SK-N-SH treated with all-trans-retinoic acid at 6 μM for 48 hours (cell line): ENCODE measurements at regions not wholly inside any gene's neighbourhood (a gene's known extent, or its start where the extent isn't known, plus 50 kb on each side); places are given as distances from the start of the nearest gene placed in this dataset.

Experiments
- ARNTL ChIP-seq: fragments of 450-650 bp; formaldehyde crosslinking; IDR thresholded peaks from 2 replicates; pipeline ENCODE4 v1.5.0; 2020; ENCODE audit warnings: low read depth, mild to moderate bottlenecking, moderate library complexity, borderline replicate concordance
- BACH2 ChIP-seq: fragments of 250-450 bp; sonication (Bioruptor Pico); IDR thresholded peaks from 2 replicates; pipeline ENCODE4 v1.9.0; 2021; ENCODE audit warnings: mild to moderate bottlenecking, borderline replicate concordance
- CREB5 ChIP-seq: fragments of 250-450 bp; sonication (Bioruptor Pico); IDR thresholded peaks from 2 replicates; pipeline ENCODE4 v1.5.1; 2020; ENCODE audit warnings: low read depth, mild to moderate bottlenecking, moderate library complexity
- CSRNP3 ChIP-seq: fragments of 250-450 bp; sonication (Bioruptor Pico); IDR thresholded peaks from 2 replicates; pipeline ENCODE4 v1.5.1; 2021; ENCODE audit warnings: mild to moderate bottlenecking, moderate library complexity
- ESRRG ChIP-seq: fragments of 250-450 bp; sonication (Bioruptor Pico); IDR thresholded peaks from 2 replicates; pipeline ENCODE4 v1.6.1; 2021; ENCODE audit warnings: mild to moderate bottlenecking
- PATZ1 ChIP-seq: fragments of 250-450 bp; sonication (Bioruptor Pico); IDR thresholded peaks from 2 replicates; pipeline ENCODE4 v1.8.0; 2020; ENCODE audit warnings: mild to moderate bottlenecking, moderate library complexity, borderline replicate concordance
- POU6F1 ChIP-seq: fragments of 250-450 bp; sonication (Bioruptor Pico); IDR thresholded peaks from 2 replicates; pipeline ENCODE4 v1.8.0; 2021; ENCODE audit warnings: low read depth, mild to moderate bottlenecking, moderate library complexity, borderline replicate concordance
- PPARA ChIP-seq: fragments of 250-450 bp; sonication (Bioruptor Pico); IDR thresholded peaks from 2 replicates; pipeline ENCODE4 v1.5.0; 2020; ENCODE audit warnings: mild to moderate bottlenecking, borderline replicate concordance
- RARB ChIP-seq: fragments of 250-450 bp; sonication (Bioruptor Pico); IDR thresholded peaks from 2 replicates; pipeline ENCODE4 v1.8.0; 2021; ENCODE audit warnings: mild to moderate bottlenecking, moderate library complexity
- TOX ChIP-seq: fragments of 250-450 bp; sonication (Bioruptor Pico); IDR thresholded peaks from 2 replicates; pipeline ENCODE4 v1.8.0; 2021; ENCODE audit warnings: mild to moderate bottlenecking, moderate library complexity, borderline replicate concordance
- TSHZ2 ChIP-seq: fragments of 250-450 bp; sonication (Bioruptor Pico); IDR thresholded peaks from 2 replicates; pipeline ENCODE4 v1.5.0; 2020; ENCODE audit warnings: mild to moderate bottlenecking, moderate library complexity
- ZFP3 ChIP-seq: fragments of 250-450 bp; sonication (Bioruptor Pico); IDR thresholded peaks from 2 replicates; pipeline ENCODE4 v1.5.0; 2020; ENCODE audit warnings: mild to moderate bottlenecking, moderate library complexity
- ZFP30 ChIP-seq: fragments of 450-650 bp; formaldehyde crosslinking; IDR thresholded peaks from 2 replicates; pipeline ENCODE4 v1.5.0; 2022; ENCODE audit warnings: mild to moderate bottlenecking, moderate library complexity
- ZNF70 ChIP-seq: fragments of 450-650 bp; formaldehyde crosslinking; IDR thresholded peaks from 2 replicates; pipeline ENCODE4 v1.5.0; 2020; ENCODE audit warnings: mild to moderate bottlenecking, moderate library complexity

- TF ChIP-seq ESRRG (no peak), PATZ1 (CRISPR knock-in tag) (no peak), ARNTL (CRISPR knock-in tag) (no peak), ZFP30 (no peak), BACH2 (no peak), POU6F1 (CRISPR knock-in tag) (no peak), CREB5 (CRISPR knock-in tag) (no peak), PPARA (CRISPR knock-in tag) (no peak), CSRNP3 (CRISPR knock-in tag) (no peak), ZFP3 (CRISPR knock-in tag) (no peak), ZNF70 (CRISPR knock-in tag) (no peak), RARB (CRISPR knock-in tag) (no peak), TOX (CRISPR knock-in tag) (no peak), TSHZ2 (CRISPR knock-in tag) (no peak)
Measured at GRCh38 chr3:73695841-73696240, 71.1 kb upstream of the PDZRN3 start.
